ENCODE measurements at regions not wholly inside any gene's neighbourhood (a gene's known extent, or its start where the extent isn't known, plus 50 kb on each side); places are given as distances from the start of the nearest gene placed in this dataset.

GRCh38 chr6:106792536-106793236 lies 163.3 kb downstream of the QRSL1 start:
- intact Hi-C loops (cut with DNase I): no loop called here
- DNase-seq (ENCODE audit: low spot score): no peak
- H3K9me3 ChIP-seq: no peaks in the 10 kb centered on the region
- no peaks in the 10 kb centered on the region for H3K27me3 ChIP-seq (replicated peaks; ENCODE audit: insufficient read depth)
- no peaks in the 10 kb centered on the region for H3K4me1 ChIP-seq (replicated peaks)
- H3K4me3 ChIP-seq: no peak overlapping the region
- 76% methylated on average over 7 of the region's 7 CpGs for WGBS
- no peak overlapping the region for H3K27ac ChIP-seq
- TF ChIP-seq POLR2A (IDR thresholded peaks at IDR 0.05) (no peak), CTCF (IDR thresholded peaks at IDR 0.05) (no peak), POLR2AphosphoS5 (IDR thresholded peaks at IDR 0.05) (no peak)
- H3K36me3 ChIP-seq: no peaks in the 10 kb centered on the region

GRCh38 chr6:106790935-106791334 lies 161.6 kb downstream of the QRSL1 start:
- WGBS: 94% methylated on average over 8 of the region's 8 CpGs
- TF ChIP-seq POLR2A (IDR thresholded peaks at IDR 0.05) (no peak), POLR2AphosphoS5 (IDR thresholded peaks at IDR 0.05) (no peak), CTCF (IDR thresholded peaks at IDR 0.05) (no peak)
- no peaks in the 10 kb centered on the region for H3K36me3 ChIP-seq
- H3K4me3 ChIP-seq: no peak overlapping the region
- no peak overlapping the region for H3K27ac ChIP-seq
- H3K4me1 ChIP-seq (replicated peaks): no peaks in the 10 kb centered on the region
- H3K27me3 ChIP-seq (replicated peaks; ENCODE audit: insufficient read depth): no peaks in the 10 kb centered on the region
- intact Hi-C loops (cut with DNase I): no loop called here
- DNase-seq (ENCODE audit: low spot score): no peak
- H3K9me3 ChIP-seq: no peaks in the 10 kb centered on the region

GRCh38 chr6:106790149-106790770 lies 160.9 kb downstream of the QRSL1 start:
- Histone ChIP-seq H3K4me3 (no peak overlapping the region), H3K9me3 (no peaks in the 10 kb centered on the region), H3K27ac (no peak overlapping the region), H3K27me3 (replicated peaks; ENCODE audit: insufficient read depth) (no peaks in the 10 kb centered on the region), H3K4me1 (replicated peaks) (no peaks in the 10 kb centered on the region), H3K36me3 (no peaks in the 10 kb centered on the region)
- intact Hi-C loops (cut with DNase I): no loop called here
- no peak for DNase-seq (ENCODE audit: low spot score)
- no peak for TF ChIP-seq POLR2A (IDR thresholded peaks at IDR 0.05)
- no peak for TF ChIP-seq CTCF (IDR thresholded peaks at IDR 0.05)
- no peak for TF ChIP-seq POLR2AphosphoS5 (IDR thresholded peaks at IDR 0.05)
- WGBS: 89% methylated on average over 8 of the region's 8 CpGs

GRCh38 chr6:106789428-106790148 lies 160.2 kb downstream of the QRSL1 start:
- Histone ChIP-seq H3K27me3 (replicated peaks; ENCODE audit: insufficient read depth) (no peaks in the 10 kb centered on the region), H3K27ac (no peak overlapping the region), H3K4me1 (replicated peaks) (no peaks in the 10 kb centered on the region), H3K9me3 (no peaks in the 10 kb centered on the region), H3K4me3 (no peak overlapping the region), H3K36me3 (no peaks in the 10 kb centered on the region)
- intact Hi-C loops (cut with DNase I): no loop called here
- TF ChIP-seq POLR2A (IDR thresholded peaks at IDR 0.05) (no peak), POLR2AphosphoS5 (IDR thresholded peaks at IDR 0.05) (no peak), CTCF (IDR thresholded peaks at IDR 0.05) (no peak)
- no peak for DNase-seq (ENCODE audit: low spot score)
- 76% methylated on average over 3 of the region's 3 CpGs for WGBS

Data from prostate gland (tissue), 2 donors.